ENCODE measurements at regions not wholly inside any gene's neighbourhood (a gene's known extent, or its start where the extent isn't known, plus 50 kb on each side); places are given as distances from the start of the nearest gene placed in this dataset.

DNA sequence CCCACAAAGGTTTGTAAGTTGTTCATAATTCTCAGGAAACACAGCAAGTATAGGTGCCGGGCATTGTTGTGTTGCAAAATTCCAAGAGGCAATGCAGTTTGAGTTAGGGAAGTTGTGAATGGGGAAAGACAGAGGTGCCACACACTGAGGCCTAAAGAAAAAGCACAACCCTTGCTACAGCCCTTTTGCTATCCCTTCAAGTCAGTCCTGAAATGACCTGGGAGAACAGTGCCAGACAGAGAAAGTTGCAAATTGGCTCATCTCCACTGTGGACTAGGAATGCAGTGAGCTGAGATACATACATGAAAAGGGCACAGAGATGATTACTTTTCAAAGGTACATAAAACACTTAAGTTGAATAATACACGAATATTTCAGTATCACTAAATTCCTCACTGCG is 213.3 kb upstream of the TMTC1 start:
- TF ChIP-seq CTCF (IDR thresholded peaks at IDR 0.05), result no peak
- TF ChIP-seq POLR2A (IDR thresholded peaks at IDR 0.05), result no peak
- no peak for TF ChIP-seq POLR2AphosphoS5 (IDR thresholded peaks at IDR 0.05)

All from sigmoid colon (tissue), 4 donors.